ENCODE measurements at regions not wholly inside any gene's neighbourhood (a gene's known extent, or its start where the extent isn't known, plus 50 kb on each side); places are given as distances from the start of the nearest gene placed in this dataset.

- Mint-ChIP-seq H3K27me3 (ENCODE audit: low read depth) (no peaks in the 10 kb centered on the region), H3K27ac (no peak overlapping the region), H3K9me3 (peaks cover 4% of the 10 kb centered on the region), H3K4me1 (peaks cover 13% of the 10 kb centered on the region), H3K4me3 (no peak overlapping the region), H3K36me3 (no peaks in the 10 kb centered on the region)
- no peak for DNase-seq (ENCODE audit: low spot score in 2 of 2, unreplicated experiment in 2 of 2)
- TF ChIP-seq, protein P1, sequence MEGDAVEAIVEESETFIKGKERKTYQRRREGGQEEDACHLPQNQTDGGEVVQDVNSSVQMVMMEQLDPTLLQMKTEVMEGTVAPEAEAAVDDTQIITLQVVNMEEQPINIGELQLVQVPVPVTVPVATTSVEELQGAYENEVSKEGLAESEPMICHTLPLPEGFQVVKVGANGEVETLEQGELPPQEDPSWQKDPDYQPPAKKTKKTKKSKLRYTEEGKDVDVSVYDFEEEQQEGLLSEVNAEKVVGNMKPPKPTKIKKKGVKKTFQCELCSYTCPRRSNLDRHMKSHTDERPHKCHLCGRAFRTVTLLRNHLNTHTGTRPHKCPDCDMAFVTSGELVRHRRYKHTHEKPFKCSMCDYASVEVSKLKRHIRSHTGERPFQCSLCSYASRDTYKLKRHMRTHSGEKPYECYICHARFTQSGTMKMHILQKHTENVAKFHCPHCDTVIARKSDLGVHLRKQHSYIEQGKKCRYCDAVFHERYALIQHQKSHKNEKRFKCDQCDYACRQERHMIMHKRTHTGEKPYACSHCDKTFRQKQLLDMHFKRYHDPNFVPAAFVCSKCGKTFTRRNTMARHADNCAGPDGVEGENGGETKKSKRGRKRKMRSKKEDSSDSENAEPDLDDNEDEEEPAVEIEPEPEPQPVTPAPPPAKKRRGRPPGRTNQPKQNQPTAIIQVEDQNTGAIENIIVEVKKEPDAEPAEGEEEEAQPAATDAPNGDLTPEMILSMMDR (IDR thresholded peaks at IDR 0.05; ENCODE audit: unreplicated experiment): no peak
These were observed 248.3 kb downstream of the PHF14 start for GRCh38 chr7:11221984-11222383.

DNA sequence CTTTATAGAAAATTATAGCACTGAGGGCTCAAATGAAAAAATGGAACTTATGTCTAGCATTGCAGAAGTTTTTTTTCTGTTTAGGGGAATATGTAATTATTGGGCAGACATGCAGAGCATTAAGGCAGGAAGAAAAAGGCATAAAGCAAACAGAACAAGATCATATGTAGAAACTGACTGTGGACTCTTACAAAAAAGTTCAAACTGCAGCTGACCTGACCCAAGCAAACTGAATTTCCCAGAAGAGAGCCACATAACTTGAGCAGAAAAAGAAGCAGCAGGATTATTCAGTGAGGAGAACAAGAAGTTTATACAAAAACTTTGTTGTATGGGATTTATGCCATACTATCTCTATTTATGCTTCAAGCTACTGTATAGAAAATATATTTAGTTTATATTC is 250.9 kb downstream of the PHF14 start:
- Mint-ChIP-seq H3K9me3 (no peaks in the 10 kb centered on the region), H3K4me1 (peaks cover 27% of the 10 kb centered on the region), H3K27me3 (ENCODE audit: low read depth) (no peaks in the 10 kb centered on the region), H3K36me3 (no peaks in the 10 kb centered on the region), H3K27ac (no peak overlapping the region), H3K4me3 (no peak overlapping the region)
- no peak for DNase-seq (ENCODE audit: low spot score in 2 of 2, unreplicated experiment in 2 of 2)
- TF ChIP-seq, protein P1 (IDR thresholded peaks at IDR 0.05; ENCODE audit: unreplicated experiment): no peak

DNA sequence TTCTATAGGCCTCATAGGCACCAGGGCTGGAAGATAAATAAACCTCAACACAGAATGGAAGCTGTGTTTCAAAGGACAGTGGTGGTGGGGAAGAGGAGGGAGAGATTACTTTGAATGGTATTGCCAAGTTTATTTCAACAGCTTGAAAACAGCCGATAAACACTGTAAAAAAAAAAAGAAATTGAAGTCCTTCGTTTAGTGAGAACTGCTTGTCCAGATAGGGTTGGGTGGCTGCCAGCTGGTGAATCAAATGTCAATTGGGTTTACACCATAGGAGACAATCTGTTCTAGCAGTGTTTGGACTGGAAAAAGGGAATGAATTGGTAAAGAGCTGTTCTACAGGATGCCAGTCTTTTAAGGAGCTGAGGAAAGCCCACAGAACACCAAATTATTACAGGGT is 254.8 kb downstream of the PHF14 start:
- TF ChIP-seq, protein P1 (IDR thresholded peaks at IDR 0.05; ENCODE audit: unreplicated experiment): no peak
- no peaks in the 10 kb centered on the region for H3K9me3 Mint-ChIP-seq
- H3K27ac Mint-ChIP-seq: no peak overlapping the region
- no peaks in the 10 kb centered on the region for H3K36me3 Mint-ChIP-seq
- no peaks in the 10 kb centered on the region for H3K27me3 Mint-ChIP-seq (ENCODE audit: low read depth)
- H3K4me3 Mint-ChIP-seq: no peak overlapping the region
- DNase-seq (ENCODE audit: low spot score in 2 of 2, unreplicated experiment in 2 of 2): no peak
- H3K4me1 Mint-ChIP-seq: peaks cover 27% of the 10 kb centered on the region

GRCh38 chr7:11231190-11231589 is 257.5 kb downstream of the PHF14 start:
- Mint-ChIP-seq H3K36me3 (no peaks in the 10 kb centered on the region), H3K27me3 (ENCODE audit: low read depth) (no peaks in the 10 kb centered on the region), H3K4me3 (no peak overlapping the region), H3K9me3 (no peaks in the 10 kb centered on the region), H3K4me1 (peaks cover 33% of the 10 kb centered on the region), H3K27ac (no peak overlapping the region)
- DNase-seq (ENCODE audit: low spot score in 2 of 2, unreplicated experiment in 2 of 2): no peak
- TF ChIP-seq, protein P1 (IDR thresholded peaks at IDR 0.05; ENCODE audit: unreplicated experiment): no peak

DNA sequence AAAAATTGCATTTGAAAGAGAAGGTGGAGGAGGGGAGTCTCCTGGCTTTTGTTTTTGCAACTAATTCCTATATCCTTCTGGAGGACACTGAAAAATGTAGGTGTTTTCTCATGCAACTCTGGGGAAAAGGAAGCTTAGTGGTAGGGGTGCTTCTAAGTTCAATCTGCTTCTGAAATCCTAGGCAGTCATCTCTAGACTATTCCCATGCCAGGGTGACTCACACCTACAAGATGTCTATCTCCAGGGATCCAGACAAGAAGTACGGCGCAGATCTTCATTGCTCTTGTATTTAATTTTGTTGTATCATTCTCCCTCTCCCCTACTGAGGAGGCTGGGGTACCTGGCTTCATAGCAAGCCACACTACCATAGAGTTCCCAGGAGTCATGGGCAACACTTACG is 258.8 kb downstream of the PHF14 start:
- H3K4me1 Mint-ChIP-seq: peaks cover 33% of the 10 kb centered on the region
- H3K36me3 Mint-ChIP-seq: no peaks in the 10 kb centered on the region
- no peak overlapping the region for H3K4me3 Mint-ChIP-seq
- H3K27ac Mint-ChIP-seq: no peak overlapping the region
- DNase-seq (ENCODE audit: low spot score in 2 of 2, unreplicated experiment in 2 of 2): no peak
- no peaks in the 10 kb centered on the region for H3K27me3 Mint-ChIP-seq (ENCODE audit: low read depth)
- H3K9me3 Mint-ChIP-seq: no peaks in the 10 kb centered on the region
- TF ChIP-seq, protein P1 (IDR thresholded peaks at IDR 0.05; ENCODE audit: unreplicated experiment): no peak

GRCh38 chr7:11233871-11234270 is 260.2 kb downstream of the PHF14 start:
- H3K4me1 Mint-ChIP-seq: peaks cover 24% of the 10 kb centered on the region
- TF ChIP-seq, protein P1 (IDR thresholded peaks at IDR 0.05; ENCODE audit: unreplicated experiment): no peak
- no peaks in the 10 kb centered on the region for H3K36me3 Mint-ChIP-seq
- no peak overlapping the region for H3K27ac Mint-ChIP-seq
- no peaks in the 10 kb centered on the region for H3K9me3 Mint-ChIP-seq
- no peaks in the 10 kb centered on the region for H3K27me3 Mint-ChIP-seq (ENCODE audit: low read depth)
- H3K4me3 Mint-ChIP-seq: no peak overlapping the region
- no peak for DNase-seq (ENCODE audit: low spot score in 2 of 2, unreplicated experiment in 2 of 2)

Data from mesothelial cell of epicardium (in vitro differentiated cells).